ENCODE measurements at regions not wholly inside any gene's neighbourhood (a gene's known extent, or its start where the extent isn't known, plus 50 kb on each side); places are given as distances from the start of the nearest gene placed in this dataset.

DNA sequence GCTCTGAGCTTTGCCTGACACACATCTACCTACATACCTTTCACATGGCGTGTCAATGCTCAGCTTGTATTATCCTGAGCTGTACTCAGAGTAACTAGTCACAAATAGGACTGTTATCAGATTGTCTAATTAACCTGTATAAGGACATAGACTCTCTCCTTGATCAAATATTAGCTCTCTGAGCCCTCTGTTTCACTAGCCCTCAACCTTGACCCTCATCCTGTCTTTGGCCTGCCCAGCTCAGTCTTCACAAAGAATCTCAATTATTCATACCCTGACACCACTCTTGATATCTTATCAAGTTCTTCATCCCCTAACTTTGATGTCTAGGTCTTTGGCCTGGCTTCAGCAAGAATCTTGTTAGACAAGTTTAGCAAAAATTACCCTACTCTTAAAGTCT, 320.7 kb upstream of the PCDH7 start:
- intact Hi-C loops (cut with DNase I) = no loop called here
- no peak overlapping the region for H3K27ac ChIP-seq
- H3K9me3 ChIP-seq = no peaks in the 10 kb centered on the region
- no peaks in the 10 kb centered on the region for H3K36me3 ChIP-seq
- DNase-seq (no peak), ATAC-seq (no peak)
- H3K4me3 ChIP-seq = no peak overlapping the region
- H3K4me1 ChIP-seq = no peaks in the 10 kb centered on the region
- TF ChIP-seq, protein P1, sequence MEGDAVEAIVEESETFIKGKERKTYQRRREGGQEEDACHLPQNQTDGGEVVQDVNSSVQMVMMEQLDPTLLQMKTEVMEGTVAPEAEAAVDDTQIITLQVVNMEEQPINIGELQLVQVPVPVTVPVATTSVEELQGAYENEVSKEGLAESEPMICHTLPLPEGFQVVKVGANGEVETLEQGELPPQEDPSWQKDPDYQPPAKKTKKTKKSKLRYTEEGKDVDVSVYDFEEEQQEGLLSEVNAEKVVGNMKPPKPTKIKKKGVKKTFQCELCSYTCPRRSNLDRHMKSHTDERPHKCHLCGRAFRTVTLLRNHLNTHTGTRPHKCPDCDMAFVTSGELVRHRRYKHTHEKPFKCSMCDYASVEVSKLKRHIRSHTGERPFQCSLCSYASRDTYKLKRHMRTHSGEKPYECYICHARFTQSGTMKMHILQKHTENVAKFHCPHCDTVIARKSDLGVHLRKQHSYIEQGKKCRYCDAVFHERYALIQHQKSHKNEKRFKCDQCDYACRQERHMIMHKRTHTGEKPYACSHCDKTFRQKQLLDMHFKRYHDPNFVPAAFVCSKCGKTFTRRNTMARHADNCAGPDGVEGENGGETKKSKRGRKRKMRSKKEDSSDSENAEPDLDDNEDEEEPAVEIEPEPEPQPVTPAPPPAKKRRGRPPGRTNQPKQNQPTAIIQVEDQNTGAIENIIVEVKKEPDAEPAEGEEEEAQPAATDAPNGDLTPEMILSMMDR (IDR thresholded peaks at IDR 0.05) = no peak
- no peaks in the 10 kb centered on the region for H3K27me3 ChIP-seq (ENCODE audit: low read depth)

DNA sequence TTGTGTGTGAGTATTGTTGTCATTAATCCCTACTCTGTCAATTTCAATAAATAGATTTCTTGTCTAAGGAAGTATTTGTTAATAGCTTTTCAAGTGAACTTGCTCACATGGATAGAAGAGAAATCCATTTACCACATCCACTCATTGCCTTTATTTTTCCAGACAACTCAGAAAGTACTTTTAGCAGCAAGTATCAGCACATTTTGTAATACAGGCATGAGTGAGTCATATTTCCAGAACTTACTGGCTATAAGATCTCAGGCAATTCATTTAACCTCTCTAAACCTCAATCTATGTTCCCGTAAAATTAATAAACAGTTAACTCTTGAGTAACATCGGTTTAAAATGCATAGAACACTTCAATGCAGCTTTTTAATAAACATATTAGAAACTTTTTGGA, 317.9 kb upstream of the PCDH7 start:
- ATAC-seq = no peak
- H3K4me3 ChIP-seq = no peak overlapping the region
- no peak for DNase-seq
- no peaks in the 10 kb centered on the region for H3K27me3 ChIP-seq (ENCODE audit: low read depth)
- no peaks in the 10 kb centered on the region for H3K4me1 ChIP-seq
- TF ChIP-seq, protein P1 (IDR thresholded peaks at IDR 0.05) = no peak
- no peaks in the 10 kb centered on the region for H3K9me3 ChIP-seq
- no peak overlapping the region for H3K27ac ChIP-seq
- H3K36me3 ChIP-seq = no peaks in the 10 kb centered on the region
- intact Hi-C loops (cut with DNase I) = no loop called here

DNA sequence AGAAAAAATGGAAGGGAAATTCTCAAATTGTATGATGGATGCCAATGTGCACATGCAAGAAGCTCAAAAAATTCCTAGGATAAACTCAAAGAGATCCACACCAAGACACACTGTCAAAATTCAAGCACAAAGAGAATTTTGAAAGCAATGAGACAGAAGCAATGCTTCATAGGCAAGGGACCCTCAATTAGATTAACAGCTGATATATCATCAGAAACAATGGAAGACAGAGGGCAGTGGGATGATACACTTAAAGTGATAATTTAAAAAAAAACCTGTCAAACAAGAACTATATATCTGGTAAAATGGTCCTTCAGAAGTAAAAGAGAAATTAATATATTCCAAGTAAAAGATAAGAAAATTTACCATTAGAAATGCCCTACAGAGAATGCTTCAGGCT, 306.3 kb upstream of the PCDH7 start:
- no peak for ATAC-seq

DNA sequence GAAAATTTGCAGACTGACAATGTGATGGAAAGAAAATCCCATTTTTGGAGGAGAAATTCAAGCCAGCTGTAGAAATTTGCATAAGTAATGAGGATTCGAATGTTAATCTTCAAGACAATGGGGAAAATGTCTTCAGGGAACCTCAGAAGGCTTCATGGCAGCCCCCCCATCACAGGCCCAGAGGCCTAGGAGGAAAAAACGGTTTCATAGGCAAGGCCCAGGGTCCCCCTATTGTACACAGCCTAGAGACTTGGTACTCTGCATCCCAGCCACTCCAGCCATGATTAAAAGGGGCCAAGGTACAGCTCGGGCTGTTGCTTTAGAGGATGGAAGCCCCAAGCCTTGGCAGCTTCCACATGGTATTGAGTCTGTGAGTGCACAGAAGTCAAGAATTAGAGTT, 303.6 kb upstream of the PCDH7 start:
- H3K27ac ChIP-seq = no peak overlapping the region
- no peaks in the 10 kb centered on the region for H3K4me1 ChIP-seq
- peaks cover 46% of the 10 kb centered on the region for H3K9me3 ChIP-seq
- no peaks in the 10 kb centered on the region for H3K36me3 ChIP-seq
- TF ChIP-seq, protein P1 (IDR thresholded peaks at IDR 0.05) = no peak
- no peak for ATAC-seq
- H3K27me3 ChIP-seq (ENCODE audit: low read depth) = no peaks in the 10 kb centered on the region
- DNase-seq = no peak
- no peak overlapping the region for H3K4me3 ChIP-seq
- intact Hi-C loops (cut with DNase I) = no loop called here

More for the DNA sequence above, 306.3 kb upstream of the PCDH7 start:
- TF ChIP-seq, protein P1 (IDR thresholded peaks at IDR 0.05) = no peak
- Histone ChIP-seq H3K27ac (no peak overlapping the region), H3K4me3 (no peak overlapping the region), H3K9me3 (peaks cover 47% of the 10 kb centered on the region), H3K36me3 (no peaks in the 10 kb centered on the region), H3K27me3 (ENCODE audit: low read depth) (no peaks in the 10 kb centered on the region), H3K4me1 (no peaks in the 10 kb centered on the region)
- no peak for DNase-seq
- intact Hi-C loops (cut with DNase I) = no loop called here

DNA sequence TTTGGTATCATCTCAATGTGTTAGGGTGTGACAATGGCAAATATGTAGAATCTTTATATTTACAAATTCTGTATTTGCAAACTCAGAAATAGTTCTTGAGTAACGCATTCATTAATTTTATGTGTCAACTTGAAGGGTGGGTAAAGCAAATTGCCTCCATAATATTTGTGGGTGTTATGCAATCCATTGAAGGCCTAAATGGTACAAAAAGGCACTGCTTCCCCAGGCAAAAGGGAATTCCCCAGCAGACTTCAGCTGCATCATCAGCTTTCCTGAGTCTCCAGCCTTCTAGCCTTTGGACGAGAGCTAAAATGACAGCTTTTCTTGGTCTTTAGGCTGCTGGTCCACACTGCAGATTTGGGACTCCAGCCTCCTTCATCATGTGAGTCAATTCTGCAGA, 292.2 kb upstream of the PCDH7 start:
- H3K27ac ChIP-seq = no peak overlapping the region
- DNase-seq (no peak), ATAC-seq (no peak)
- no peaks in the 10 kb centered on the region for H3K36me3 ChIP-seq
- peaks cover 9% of the 10 kb centered on the region for H3K9me3 ChIP-seq
- H3K27me3 ChIP-seq (ENCODE audit: low read depth) = no peaks in the 10 kb centered on the region
- no peak overlapping the region for H3K4me3 ChIP-seq
- intact Hi-C loops (cut with DNase I) = no loop called here
- TF ChIP-seq, protein P1 (IDR thresholded peaks at IDR 0.05) = no peak
- H3K4me1 ChIP-seq = no peaks in the 10 kb centered on the region

All from lower lobe of right lung (tissue), 2 donors.